ENCODE measurements at regions not wholly inside any gene's neighbourhood (a gene's known extent, or its start where the extent isn't known, plus 50 kb on each side); places are given as distances from the start of the nearest gene placed in this dataset.

DNA sequence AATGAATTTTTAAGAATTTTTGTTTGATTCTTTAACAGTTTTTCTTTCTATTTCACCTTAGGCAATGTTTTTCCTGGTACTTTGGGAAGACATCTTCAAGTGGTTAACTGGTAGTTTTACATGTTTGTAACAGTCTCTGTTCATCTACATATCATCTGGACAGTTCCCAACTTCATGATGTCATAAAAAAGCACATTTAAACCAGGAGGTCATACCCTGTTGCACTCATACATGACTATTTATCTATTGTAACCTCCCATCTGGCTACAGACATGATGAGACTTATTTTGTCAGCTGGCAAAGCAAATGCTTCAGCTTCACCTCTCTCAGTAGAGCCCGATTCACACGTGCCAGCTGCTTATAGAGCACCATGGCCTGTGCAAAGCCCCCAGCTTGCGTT, 99.8 kb upstream of the YPEL5 start:
- DNase-seq: no peak

DNA sequence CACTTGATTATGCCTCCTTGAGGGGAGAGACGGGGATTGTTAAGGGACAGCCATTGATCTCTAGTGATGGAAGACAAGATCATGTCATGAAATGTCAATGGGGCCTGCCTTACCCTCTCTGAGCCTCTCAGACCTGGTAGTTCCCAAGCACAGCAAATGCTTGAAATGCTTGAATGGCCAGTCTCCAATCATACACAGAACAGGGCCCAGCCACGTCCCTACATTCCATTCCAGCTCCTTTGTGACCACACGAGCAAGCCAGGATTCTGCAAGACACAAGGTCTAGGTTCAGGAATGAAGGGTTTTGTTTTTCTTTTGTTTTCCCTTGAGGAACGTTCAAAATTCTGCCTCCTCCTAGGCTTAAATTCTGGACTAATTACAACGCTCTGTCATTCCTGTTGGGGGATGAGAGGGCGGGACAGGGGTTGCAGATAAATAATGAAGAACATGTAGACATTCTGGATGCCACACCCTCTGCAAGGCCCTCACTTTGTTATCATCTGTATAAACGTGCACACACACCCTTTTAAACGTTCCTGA, 98.1 kb upstream of the YPEL5 start:
- no peak for DNase-seq

DNA sequence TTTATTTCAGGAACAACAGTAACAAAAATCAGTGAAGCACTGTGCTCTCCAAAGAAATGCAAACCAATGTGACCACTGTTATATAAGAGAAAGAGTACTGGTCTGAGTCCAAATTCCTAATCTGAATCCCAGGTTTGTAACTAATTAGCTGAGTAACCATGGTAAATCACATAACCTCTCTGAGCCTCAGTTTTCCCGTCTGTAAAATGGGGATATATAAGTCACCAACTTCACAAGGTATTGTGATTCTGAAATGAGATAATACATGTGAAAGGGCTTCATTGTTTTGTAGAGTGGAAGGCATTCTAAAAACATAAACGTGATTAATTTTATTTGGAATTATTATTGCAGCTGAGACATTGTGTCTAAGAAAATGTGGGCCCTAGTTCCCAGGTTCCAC, 91.3 kb upstream of the YPEL5 start:
- no peak for DNase-seq

DNA sequence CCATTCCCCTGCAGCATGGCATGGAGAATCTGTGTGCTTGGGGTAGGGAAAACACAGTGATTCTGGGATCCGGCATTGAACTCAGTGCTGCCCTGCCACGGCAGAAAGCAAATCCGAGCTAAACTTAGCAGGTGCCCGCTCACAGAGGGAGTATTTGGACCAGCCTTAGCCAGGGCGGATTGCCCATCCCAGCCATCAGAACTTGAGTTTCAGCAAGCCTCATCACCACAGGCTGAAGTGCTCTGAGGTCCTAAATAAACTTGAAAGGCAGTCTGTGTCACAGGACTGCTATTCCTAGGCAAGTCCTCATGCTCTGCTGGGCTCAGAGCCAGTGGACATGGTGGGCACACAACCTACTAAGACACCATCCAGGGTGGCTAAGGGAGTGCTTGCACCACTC, 86.2 kb upstream of the YPEL5 start:
- no peak for DNase-seq

DNA sequence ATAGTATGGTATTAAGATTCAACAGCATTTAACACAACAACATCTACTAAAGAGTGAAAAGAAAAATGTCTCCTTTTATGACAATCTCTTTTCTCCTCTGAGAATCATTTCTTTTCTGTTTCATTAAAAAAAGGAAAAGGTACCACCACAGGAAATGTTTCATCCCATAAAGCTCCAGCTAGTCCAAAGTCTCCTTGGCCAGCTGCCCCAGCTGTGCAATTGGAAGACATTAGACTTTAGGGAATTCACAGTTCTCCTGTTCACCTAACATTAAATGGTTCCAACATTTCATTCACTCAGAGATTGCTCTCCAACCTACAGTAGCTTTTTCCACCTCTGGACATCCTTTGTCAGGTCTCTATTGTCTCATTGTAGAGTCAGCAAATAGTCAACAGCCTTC, 78.7 kb upstream of the YPEL5 start:
- no peak for DNase-seq

DNA sequence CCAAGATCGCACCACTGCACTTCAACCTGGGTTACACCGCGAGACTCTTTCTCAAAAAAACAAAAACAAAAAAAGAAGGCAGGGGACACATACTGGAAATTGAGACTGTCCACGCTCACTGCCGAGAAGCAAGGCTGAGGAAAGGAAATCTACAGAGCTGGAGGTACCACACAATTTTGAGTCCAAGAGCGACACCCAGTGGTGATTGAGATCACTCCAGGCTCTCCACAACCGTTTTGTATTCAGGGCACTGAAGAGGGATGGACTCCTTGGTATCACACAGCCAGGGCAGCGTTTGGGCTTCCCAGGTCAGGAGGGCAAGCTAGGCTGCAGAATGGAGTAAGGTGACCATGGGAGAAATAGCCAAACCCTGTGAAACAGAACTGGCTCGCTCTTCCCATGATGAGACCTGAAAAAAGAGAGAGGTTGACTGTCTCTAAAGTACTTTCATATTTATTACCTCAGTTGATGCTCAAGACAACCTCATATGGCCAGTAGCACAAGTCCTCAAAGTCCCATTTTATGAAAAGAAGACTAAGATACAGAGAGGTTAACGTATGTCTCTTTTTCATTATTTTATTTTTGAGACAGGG, 74.5 kb upstream of the YPEL5 start:
- DNase-seq: peak in 49 of 56 donors; percentile 1 to 85 (median 33)

DNA sequence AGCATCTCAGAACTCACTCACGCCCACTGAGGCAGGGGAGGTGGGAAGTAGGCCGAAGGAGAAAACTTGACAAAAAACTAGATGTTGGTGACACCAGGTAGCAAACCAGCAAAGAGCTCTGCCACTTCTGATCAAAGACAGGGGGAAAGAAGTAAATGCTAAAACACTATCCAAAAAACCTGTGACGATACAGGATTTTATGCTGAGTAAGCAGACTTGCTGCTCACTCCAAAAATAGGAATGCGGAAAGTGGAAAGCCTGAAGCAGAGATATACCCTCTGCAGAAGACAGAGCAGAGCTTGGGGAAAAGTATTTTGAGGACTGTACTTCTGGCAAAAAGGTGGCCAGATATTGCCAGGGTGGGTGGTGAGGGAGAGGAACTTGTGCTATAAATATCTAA, 73.3 kb upstream of the YPEL5 start:
- no peak for DNase-seq

DNA sequence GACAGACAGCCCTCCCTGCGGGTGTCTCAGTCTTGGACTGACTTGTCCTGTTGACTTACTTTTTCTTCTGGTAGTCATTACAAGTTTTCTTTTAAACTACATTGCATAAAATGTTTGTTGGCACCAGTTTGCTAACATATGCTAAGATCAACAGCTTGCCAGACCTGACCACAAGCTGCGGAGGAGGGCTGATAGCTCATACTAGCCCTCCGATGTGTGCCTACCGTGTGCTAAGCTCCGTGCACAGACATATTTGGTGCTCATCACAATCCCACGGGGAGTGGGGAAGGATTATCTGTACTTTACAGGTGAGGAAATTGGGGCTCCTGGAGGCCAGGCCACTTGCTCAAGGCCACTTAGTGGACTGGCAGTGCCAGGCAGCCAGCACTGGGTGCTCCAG, 72.8 kb upstream of the YPEL5 start:
- DNase-seq: no peak

DNA sequence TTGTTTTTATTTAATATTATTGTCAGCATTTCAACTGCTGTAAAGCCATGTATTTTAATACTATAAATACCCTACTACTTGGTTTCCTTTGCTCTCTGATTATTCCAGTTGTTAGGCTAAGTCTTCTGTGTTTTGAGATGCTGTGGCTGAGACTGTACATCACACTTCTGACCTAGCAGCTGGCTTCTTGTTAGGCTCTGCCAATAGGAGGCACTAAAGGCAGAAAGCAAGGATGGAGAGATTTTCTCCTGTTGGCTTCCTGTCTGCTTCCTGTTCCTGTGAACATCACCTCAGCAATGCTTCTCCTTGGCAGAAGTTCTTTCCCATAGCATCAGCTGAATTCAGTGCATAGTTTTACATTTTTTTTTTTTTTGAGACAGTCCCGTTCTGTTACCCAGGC, 68.3 kb upstream of the YPEL5 start:
- DNase-seq: no peak

DNA sequence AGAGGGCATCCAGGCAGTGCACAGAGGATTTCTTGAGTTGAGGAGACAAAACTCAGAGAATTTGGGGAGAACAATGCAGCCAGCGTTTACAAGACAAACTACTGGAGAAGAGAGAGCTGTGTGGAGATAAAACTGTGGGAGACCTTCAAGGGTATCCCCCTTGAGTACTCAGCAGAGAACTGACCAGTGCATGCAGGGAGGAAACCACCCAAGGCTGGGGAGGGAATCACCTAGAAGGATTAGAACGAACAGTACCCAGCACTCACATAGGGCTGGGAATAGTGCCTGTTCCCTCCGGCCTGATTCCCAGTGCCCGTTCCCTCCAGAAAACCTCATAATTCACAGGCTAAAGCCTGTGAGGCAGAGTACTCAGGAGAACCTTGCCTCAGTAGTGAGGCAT, 61.9 kb upstream of the YPEL5 start:
- no peak for DNase-seq

DNA sequence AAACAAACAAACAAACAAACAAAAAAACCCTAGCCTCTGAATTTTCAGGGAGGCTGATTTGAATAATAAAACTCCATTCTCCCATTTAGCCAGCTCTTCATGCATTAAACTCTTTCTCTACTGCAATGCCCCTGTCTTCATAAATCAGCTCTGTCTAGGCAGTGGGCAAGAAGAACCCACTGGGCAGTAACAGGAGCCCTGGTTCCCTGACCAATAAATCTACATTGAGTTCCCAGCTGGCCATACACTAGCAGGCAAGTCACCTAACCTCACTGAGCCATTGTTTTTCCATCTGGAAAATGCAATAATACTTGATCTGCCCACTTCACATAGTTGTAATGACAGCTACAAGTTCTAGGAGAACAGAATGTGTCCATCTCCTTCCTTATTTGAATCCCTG, 57.6 kb upstream of the YPEL5 start:
- DNase-seq: no peak

DNA sequence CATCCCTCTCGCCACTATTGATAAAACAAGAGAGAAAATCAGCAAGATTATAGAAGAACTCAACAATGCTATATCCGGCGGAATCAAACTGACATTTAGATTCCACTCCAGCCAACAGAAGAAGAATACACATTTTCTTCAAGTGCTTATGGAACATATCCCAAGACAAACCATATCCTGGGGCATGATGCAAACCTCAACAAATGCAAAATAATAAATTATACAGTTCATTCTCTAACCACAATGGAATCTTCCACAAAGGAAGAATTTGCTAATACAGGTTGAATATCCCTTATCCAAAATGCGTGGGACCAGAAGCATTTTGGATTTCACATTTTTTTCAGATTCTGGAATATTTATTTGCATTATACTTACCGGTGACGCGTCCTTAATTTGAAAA, 51.4 kb upstream of the YPEL5 start:
- DNase-seq: no peak

DNA sequence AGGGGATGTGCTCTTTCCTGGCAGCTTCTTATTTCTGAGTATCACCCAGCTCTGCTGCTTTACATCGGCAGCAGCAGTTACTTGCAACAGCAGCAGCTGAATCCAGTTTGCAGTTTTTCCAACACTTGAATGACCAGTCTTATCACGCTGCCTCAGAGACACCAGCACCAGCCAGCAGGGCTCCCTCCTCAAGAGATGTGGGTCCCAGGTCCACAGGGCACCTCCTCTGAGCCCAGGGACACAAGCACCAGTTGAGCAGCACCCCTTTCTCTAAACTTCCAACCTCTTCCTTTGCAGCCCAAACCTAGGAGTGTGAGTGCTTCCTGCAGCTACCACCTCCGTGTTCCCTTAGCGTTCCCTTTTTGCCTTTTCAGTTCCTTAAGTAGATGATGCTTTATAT, 50.4 kb upstream of the YPEL5 start:
- no peak for DNase-seq
